SK-N-SH treated with all-trans-retinoic acid at 6 μM for 48 hours (cell line): ENCODE measurements at regions not wholly inside any gene's neighbourhood (a gene's known extent, or its start where the extent isn't known, plus 50 kb on each side); places are given as distances from the start of the nearest gene placed in this dataset.

Source experiments
- CSDC2 ChIP-seq: fragments of 250-450 bp; sonication (Bioruptor Pico); IDR thresholded peaks from 2 replicates; pipeline ENCODE4 v1.5.0; 2020; ENCODE audit warnings: mild to moderate bottlenecking, moderate library complexity
- CSRNP3 ChIP-seq: fragments of 250-450 bp; sonication (Bioruptor Pico); IDR thresholded peaks from 2 replicates; pipeline ENCODE4 v1.5.1; 2021; ENCODE audit warnings: mild to moderate bottlenecking, moderate library complexity
- GLIS3 ChIP-seq: fragments of 250-450 bp; sonication (Bioruptor Pico); IDR thresholded peaks from 2 replicates; pipeline ENCODE4 v1.5.0; 2020; ENCODE audit warnings: mild to moderate bottlenecking, moderate library complexity
- ISL1 ChIP-seq: fragments of 250-450 bp; sonication (Bioruptor Pico); IDR thresholded peaks from 2 replicates; pipeline ENCODE4 v2.1.2; 2022; ENCODE audit warnings: mild to moderate bottlenecking, moderate library complexity
- TOX ChIP-seq: fragments of 250-450 bp; sonication (Bioruptor Pico); IDR thresholded peaks from 2 replicates; pipeline ENCODE4 v1.8.0; 2021; ENCODE audit warnings: mild to moderate bottlenecking, moderate library complexity, borderline replicate concordance
- ZFP3 ChIP-seq: fragments of 250-450 bp; sonication (Bioruptor Pico); IDR thresholded peaks from 2 replicates; pipeline ENCODE4 v1.5.0; 2020; ENCODE audit warnings: mild to moderate bottlenecking, moderate library complexity
- ZNF565 ChIP-seq: fragments of 450-650 bp; formaldehyde crosslinking; conservative IDR thresholded peaks from 2 replicates; pipeline ENCODE4 v1.5.0; 2020; ENCODE audit warnings: low read depth, mild to moderate bottlenecking, moderate library complexity
- TF ChIP-seq, protein P1 (sequence below): fragments of 250-450 bp; sonication (Bioruptor Pico); IDR thresholded peaks from 2 replicates; pipeline ENCODE4 v1.5.1; 2020; ENCODE audit warnings: low read depth, mild to moderate bottlenecking, moderate library complexity

GRCh38 chr12:25886396-25886795, 72.1 kb upstream of the RASSF8 start:
- TF ChIP-seq ISL1 (CRISPR knock-in tag) (no peak), GLIS3 (CRISPR knock-in tag) (no peak), ZNF565 (CRISPR knock-in tag) (no peak), CSDC2 (no peak), TOX (no peak), ZFP3 (CRISPR knock-in tag) (no peak), CSRNP3 (CRISPR knock-in tag) (no peak)
- TF ChIP-seq, protein P1, sequence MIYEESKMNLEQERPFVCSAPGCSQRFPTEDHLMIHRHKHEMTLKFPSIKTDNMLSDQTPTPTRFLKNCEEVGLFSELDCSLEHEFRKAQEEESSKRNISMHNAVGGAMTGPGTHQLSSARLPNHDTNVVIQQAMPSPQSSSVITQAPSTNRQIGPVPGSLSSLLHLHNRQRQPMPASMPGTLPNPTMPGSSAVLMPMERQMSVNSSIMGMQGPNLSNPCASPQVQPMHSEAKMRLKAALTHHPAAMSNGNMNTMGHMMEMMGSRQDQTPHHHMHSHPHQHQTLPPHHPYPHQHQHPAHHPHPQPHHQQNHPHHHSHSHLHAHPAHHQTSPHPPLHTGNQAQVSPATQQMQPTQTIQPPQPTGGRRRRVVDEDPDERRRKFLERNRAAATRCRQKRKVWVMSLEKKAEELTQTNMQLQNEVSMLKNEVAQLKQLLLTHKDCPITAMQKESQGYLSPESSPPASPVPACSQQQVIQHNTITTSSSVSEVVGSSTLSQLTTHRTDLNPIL (CRISPR knock-in tag), result no peak
